GM18511 (cell line): ENCODE measurements at regions not wholly inside any gene's neighbourhood (a gene's known extent, or its start where the extent isn't known, plus 50 kb on each side); places are given as distances from the start of the nearest gene placed in this dataset.

ENCODE experiments used
- ATAC-seq: cut with Tn5 transposase; IDR thresholded peaks from one replicate; pipeline ENCODE4 v1.9.1; 2021; ENCODE audit warnings: mild to moderate bottlenecking, moderate library complexity; ENCODE audit not compliant: unreplicated experiment

- no peak for ATAC-seq
Observed at GRCh38 chr3:24830230-24831152, 335.8 kb upstream of the THRB start.

DNA sequence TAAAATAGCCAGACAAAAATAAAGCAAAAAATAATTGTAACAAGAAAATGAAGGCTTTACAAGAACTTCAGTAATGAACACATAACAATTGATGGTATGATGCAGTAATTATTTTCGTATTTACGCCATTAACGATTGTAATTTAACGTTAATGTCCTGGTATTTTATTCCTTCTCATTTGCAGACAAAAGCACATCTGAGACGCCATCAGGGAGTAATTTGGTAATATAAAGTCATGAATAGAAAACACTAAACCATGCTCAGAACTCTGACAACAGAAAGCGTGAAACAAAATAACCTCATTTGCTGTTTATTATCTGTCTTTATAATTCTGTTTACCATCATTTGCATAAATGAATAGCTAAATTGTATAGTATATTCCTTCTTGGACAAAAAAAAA is 336.6 kb upstream of the THRB start:
- ATAC-seq = no peak

DNA sequence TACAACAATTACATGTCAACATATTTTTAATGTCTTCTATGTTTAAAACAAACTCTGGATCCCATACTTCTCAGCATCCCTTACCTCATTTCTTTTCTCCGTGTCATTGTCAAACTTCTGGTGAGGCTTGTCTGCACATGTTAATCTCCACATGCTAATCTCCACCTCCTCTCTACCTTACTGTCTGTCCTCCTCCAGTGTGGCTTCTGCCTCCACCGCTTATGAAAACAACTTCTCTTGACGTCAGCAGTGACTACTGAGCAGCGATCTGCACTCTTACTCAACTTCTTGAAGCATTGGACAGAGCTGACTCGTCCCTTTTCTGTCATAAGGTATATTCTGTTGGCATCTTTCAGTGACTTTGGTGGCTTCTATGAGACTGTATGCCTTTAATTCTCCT is 338.2 kb upstream of the THRB start:
- no peak for ATAC-seq

DNA sequence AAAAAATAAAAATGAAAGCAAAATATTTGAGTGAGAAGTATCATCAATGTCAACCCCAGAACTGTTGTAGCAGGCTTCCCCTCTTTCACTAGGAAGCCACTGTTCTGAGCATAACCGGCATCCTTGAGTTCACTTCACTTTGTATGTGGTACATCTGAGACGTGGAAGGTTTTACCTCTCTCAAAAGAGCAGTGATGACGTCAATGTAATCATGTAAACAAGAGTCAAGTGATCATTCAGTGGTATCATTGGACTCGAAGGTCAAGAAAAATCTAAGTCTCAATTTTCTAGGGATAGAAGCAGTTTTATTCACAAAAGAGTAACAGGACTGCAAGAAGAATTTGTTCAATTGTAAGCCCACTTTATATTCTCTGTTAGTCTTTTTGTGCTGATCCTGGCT is 339.8 kb upstream of the THRB start:
- ATAC-seq = no peak

DNA sequence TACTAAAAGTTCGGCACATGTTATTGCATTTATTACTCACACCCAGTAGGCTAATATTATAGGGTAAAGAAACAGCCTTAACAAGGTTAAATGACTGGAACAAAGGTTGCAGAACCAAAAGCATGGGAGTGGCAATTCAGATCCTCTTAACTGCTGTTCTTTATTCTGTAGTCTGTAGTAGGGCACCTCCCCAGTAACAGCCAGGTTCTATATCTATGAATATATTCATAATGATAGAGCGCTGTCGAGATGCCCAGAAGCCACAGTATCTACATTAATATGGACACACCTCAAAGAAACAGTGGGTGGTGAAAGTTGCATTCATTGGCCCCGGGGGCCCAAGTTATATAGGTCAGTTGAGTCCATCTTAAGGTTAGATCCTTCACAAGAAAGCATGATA is 340.9 kb upstream of the THRB start:
- ATAC-seq = no peak

- no peak for ATAC-seq
Observed at GRCh38 chr3:24837601-24838000, 343.0 kb upstream of the THRB start.

GRCh38 chr3:24838533-24838932 is 343.9 kb upstream of the THRB start:
- ATAC-seq = no peak

GRCh38 chr3:24843955-24844354 is 349.3 kb upstream of the THRB start:
- no peak for ATAC-seq

GRCh38 chr3:24845524-24846155 is 351.0 kb upstream of the THRB start:
- ATAC-seq = no peak

DNA sequence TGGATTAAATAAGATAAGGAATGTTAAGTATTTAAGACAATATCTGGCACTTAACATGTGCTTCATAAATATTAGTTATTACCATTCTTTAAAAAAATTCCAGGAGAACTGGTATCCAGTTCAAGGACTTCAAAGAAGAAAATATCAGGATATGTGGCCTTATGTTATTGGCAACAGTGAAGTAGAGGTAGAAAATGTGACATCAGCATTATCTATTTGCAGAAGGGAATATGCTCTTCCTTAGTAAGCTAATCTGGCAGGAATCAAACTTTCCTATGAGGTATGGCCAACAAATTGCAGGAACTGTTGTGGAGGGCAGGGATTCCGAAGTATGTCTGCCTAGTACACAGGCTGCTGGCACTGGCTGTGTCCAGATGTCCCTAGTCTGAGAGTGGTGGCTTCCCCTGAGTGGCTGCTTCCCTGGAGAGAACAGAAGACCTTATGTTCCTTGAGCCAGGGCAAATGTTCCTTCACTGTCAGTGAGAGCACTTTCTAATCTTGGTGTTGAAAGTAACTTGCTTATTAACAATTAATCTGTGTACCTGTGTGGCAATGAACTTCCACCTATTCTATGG is 351.7 kb upstream of the THRB start:
- ATAC-seq = no peak

DNA sequence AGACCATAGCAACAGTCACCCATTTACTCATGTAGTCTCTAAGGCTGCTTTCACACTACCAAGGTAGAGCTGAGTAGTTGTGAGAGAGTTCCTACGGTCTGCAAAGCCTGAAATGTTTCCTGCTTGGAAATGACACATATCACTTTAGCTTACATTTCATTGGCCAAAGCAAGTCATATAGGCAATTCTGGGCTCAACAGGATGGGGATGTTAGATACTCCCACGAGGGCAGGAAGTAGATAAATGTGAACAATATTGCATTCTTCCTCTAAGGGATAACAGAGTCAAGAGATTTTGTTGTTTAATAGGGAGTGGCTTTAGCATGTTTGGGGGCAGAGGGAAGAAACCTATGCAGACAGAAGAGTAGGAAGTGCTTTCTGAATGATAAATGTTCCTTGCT is 355.6 kb upstream of the THRB start:
- no peak for ATAC-seq

DNA sequence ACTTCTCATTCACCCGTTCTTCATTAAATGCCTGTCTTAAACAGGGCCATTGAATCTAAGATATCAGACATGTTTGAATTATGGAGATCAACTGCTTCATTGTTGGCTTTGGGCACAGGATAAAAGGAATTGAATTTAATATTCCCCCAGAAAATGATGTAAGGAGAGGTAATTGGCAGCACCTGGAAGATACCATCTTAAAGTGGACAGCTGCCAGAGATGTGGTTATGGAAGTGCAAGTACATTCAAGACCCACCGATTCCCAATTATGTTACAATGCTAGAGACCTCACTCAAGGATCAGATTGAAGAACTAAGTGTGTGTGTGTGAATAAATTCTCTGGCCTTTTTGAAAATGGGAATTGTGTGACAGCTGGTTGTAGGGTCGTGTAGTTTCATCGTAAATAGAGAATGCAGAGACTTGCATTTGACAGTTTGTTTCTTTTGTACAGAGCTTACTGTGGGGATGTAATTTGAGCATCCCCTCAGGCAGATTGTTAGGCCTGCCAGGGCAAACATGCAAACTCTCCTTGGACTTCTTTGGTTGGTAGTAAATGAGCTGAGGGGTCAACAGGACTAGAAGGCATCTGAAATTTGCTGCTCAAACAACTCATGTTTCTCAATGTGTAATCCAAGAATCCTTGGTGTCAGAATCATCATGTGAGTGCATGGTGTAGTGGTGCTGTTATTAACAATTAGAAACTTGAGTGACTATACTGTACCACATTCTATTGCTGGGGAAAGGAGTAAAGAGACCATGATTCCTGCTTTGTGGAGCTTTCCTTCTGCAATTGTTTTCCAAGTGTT is 359.2 kb upstream of the THRB start:
- ATAC-seq = no peak

GRCh38 chr3:24854748-24855147 is 360.1 kb upstream of the THRB start:
- no peak for ATAC-seq

- no peak for ATAC-seq
Observed at GRCh38 chr3:24857945-24858344, 363.3 kb upstream of the THRB start.

DNA sequence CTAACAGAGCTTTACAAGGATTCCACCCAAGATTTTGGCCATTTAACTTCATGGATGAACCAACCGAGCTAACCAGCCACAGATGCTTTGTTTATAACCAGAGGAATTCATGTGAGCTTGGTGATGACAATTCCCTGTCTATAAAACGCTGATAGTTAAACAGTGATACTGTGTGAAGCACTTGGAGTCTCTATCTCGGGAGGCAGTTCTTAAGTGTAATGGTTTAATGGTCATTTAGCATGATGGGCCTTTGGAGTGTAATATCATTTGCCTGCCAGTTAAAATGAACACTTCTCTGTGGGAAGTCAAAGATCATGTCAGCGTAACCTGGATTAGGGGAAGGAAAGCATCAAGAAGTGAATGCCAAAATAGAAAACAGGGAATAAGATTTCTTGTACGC is 368.6 kb upstream of the THRB start:
- no peak for ATAC-seq

- ATAC-seq = no peak
Observed at GRCh38 chr3:24867783-24868182, 373.1 kb upstream of the THRB start.

DNA sequence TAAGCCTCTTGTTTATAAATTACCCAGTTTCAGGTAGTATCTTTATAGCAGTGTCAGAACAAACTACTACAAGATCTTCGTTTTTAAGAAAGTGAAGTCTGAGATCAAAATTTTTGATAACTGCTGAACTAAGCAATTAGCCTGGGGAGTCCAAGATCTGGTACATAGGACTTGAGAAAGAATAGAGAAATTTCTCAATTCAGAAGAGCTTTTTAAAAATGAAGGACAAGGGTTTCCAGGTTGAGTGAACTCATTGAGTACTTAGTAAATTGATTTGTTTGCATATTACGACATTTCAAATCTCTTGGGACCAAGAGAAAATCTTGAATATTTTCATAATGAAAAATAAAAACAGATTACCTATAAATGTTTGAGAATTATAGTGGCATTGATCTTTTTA is 386.6 kb upstream of the THRB start:
- no peak for ATAC-seq

GRCh38 chr3:24886501-24886900 is 391.9 kb upstream of the THRB start:
- no peak for ATAC-seq

GRCh38 chr3:24890012-24890411 is 395.4 kb upstream of the THRB start:
- ATAC-seq = no peak

DNA sequence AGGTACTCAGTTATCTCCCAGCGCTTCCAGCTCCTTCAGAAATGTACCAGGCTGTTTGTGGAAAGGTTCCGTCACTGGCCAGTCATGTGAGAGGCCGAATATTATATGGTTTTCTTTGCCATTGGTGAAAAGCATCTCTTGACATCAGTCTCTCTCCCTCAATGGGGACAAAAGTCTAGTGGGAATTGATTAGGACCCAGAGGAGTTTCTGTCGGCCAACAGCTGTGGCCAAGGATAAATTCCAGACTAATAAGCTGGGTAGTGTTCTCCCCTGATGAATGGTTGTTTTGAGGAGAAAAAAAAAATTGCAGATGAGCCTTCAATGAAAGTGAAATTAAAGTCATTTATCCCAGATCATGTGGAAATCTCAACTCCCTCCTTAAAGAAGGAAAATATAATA is 404.7 kb upstream of the THRB start:
- no peak for ATAC-seq

- no peak for ATAC-seq
Observed at GRCh38 chr3:24899901-24900603, 405.4 kb upstream of the THRB start.
